GM23338 (cell line): ENCODE measurements at regions not wholly inside any gene's neighbourhood (a gene's known extent, or its start where the extent isn't known, plus 50 kb on each side); places are given as distances from the start of the nearest gene placed in this dataset.

Experiments
- ATAC-seq: fragments of 200-7000 bp; cut with Tn5 transposase; 3 replicates; pipeline ENCODE4 v1.9.1; 2020
- DNase-seq: peaks from one replicate; pipeline ENCODE4 v3.0.0-alpha.2; 2015; ENCODE audit warnings: low spot score
- H2AFZ ChIP-seq: fragments of 200-600 bp; sonication (generic); 2 replicates; pipeline ENCODE4 v1.8.0; 2016; ENCODE audit warnings: antibody characterized with exemption, mild to moderate bottlenecking, moderate library complexity
- H3F3A ChIP-seq: fragments of 200-600 bp; sonication (generic); replicated peaks from 2 replicates; pipeline ENCODE4 v1.8.0; 2017; ENCODE audit warnings: antibody characterized with exemption, mixed run types, low read depth
- H3K27ac ChIP-seq: fragments of 200-600 bp; sonication (generic); 2 replicates; pipeline ENCODE4 v1.6.1; 2016; ENCODE audit warnings: low read depth
- H3K27me3 ChIP-seq: fragments of 200-600 bp; sonication (generic); 2 replicates; pipeline ENCODE4 v1.8.0; 2016; ENCODE audit warnings: mild to moderate bottlenecking, mixed run types, moderate library complexity; ENCODE audit not compliant: insufficient read depth
- H3K36me3 ChIP-seq: fragments of 200-600 bp; sonication (generic); 2 replicates; pipeline ENCODE4 v1.8.0; 2016; ENCODE audit warnings: mild to moderate bottlenecking; ENCODE audit not compliant: insufficient read depth
- H3K4me1 ChIP-seq: fragments of 200-600 bp; sonication (generic); 2 replicates; pipeline ENCODE4 v1.8.0; 2016; ENCODE audit warnings: mild to moderate bottlenecking, moderate library complexity; ENCODE audit not compliant: insufficient read depth
- H3K4me2 ChIP-seq: fragments of 200-600 bp; sonication (generic); 2 replicates; pipeline ENCODE4 v1.7.1; 2017; ENCODE audit warnings: mixed run types
- H3K4me3 ChIP-seq: fragments of 200-600 bp; sonication (generic); 2 replicates; pipeline ENCODE4 v1.6.1; 2016; ENCODE audit warnings: mixed run types
- H3K79me2 ChIP-seq: fragments of 200-600 bp; sonication (generic); replicated peaks from 2 replicates; pipeline ENCODE4 v1.8.0; 2017; ENCODE audit warnings: mild to moderate bottlenecking; ENCODE audit not compliant: insufficient read depth
- H3K9me2 ChIP-seq: fragments of 200-600 bp; sonication (generic); 2 replicates; pipeline ENCODE4 v1.8.0; 2017; ENCODE audit not compliant: insufficient read depth
- H4K20me1 ChIP-seq: fragments of 200-600 bp; sonication (generic); replicated peaks from 2 replicates; pipeline ENCODE4 v1.8.0; 2017; ENCODE audit warnings: mild to moderate bottlenecking; ENCODE audit not compliant: insufficient read depth
- H3K27ac Mint-ChIP-seq: 2 replicates; pipeline ENCODE4 v1.8.0; 2020; ENCODE audit warnings: inconsistent platforms, mild to moderate bottlenecking, moderate library complexity, mixed read lengths
- H3K27me3 Mint-ChIP-seq: 3 replicates; pipeline ENCODE4 v1.8.0; 2022; ENCODE audit warnings: low read depth, mild to moderate bottlenecking, moderate library complexity, mixed read lengths, inconsistent platforms; ENCODE audit not compliant: insufficient read depth, poor library complexity
- H3K36me3 Mint-ChIP-seq: 3 replicates; pipeline ENCODE4 v1.8.0; 2021; ENCODE audit warnings: low read depth, mild to moderate bottlenecking, inconsistent platforms, moderate library complexity, mixed read lengths
- H3K4me1 Mint-ChIP-seq: 3 replicates; pipeline ENCODE4 v1.8.0; 2020; ENCODE audit warnings: mild to moderate bottlenecking, inconsistent platforms, mixed read lengths
- H3K4me3 Mint-ChIP-seq: 3 replicates; pipeline ENCODE4 v1.8.0; 2021; ENCODE audit warnings: moderate library complexity, mild to moderate bottlenecking, inconsistent platforms, mixed read lengths
- H3K9me3 Mint-ChIP-seq: 3 replicates; pipeline ENCODE4 v1.8.0; 2020; ENCODE audit warnings: moderate library complexity, mild to moderate bottlenecking, inconsistent platforms, mixed read lengths
- CTCF ChIP-seq, 2 experiments: fragments of 200-600 bp in 1 of 2; sonication (generic) in 1 of 2; conservative IDR thresholded peaks; 2 replicates each; pipeline versions ENCODE4 v1.5.1 to v1.6.1; 2016 to 2017; ENCODE audit warnings: antibody characterized with exemption in 2 of 2, low read depth in 2 of 2, mild to moderate bottlenecking in 2 of 2, moderate library complexity in 1 of 2
- NANOG ChIP-seq: IDR thresholded peaks from 2 replicates; pipeline ENCODE4 v1.6.1; 2016; ENCODE audit warnings: antibody characterized with exemption, borderline replicate concordance
- ZNF114 ChIP-seq: fragments of 250-450 bp; sonication (Bioruptor Pico); IDR thresholded peaks from 2 replicates; pipeline ENCODE4 v1.5.0; 2020; ENCODE audit warnings: mild to moderate bottlenecking, moderate library complexity
- ZNF331 ChIP-seq: fragments of 250-450 bp; sonication (Bioruptor Pico); IDR thresholded peaks from 2 replicates; pipeline ENCODE4 v1.5.0; 2020; ENCODE audit warnings: low read depth, mild to moderate bottlenecking, moderate library complexity
- ZNF462 ChIP-seq: fragments of 250-450 bp; sonication (Bioruptor Pico); IDR thresholded peaks from 2 replicates; pipeline ENCODE4 v1.5.0; 2020; ENCODE audit warnings: mild to moderate bottlenecking, moderate library complexity

GRCh38 chr4:138797646-138798045 lies 217.9 kb upstream of the NOCT start:
- H3K4me2 ChIP-seq: no peak overlapping the region
- DNase-seq (no peak), ATAC-seq (no peak)
- H3F3A ChIP-seq: no peaks in the 10 kb centered on the region
- Mint-ChIP-seq H3K4me1 (peaks cover 5% of the 10 kb centered on the region; the same call in 1 of the 3 replicates), H3K4me3 (no peak overlapping the region), H3K36me3 (no peaks in the 10 kb centered on the region), H3K27ac (no peak overlapping the region), H3K9me3 (no peaks in the 10 kb centered on the region), H3K27me3 (no peaks in the 10 kb centered on the region)
- no peak overlapping the region for H3K27ac ChIP-seq
- H4K20me1 ChIP-seq: no peaks in the 10 kb centered on the region
- no peaks in the 10 kb centered on the region for H3K36me3 ChIP-seq
- H3K4me3 ChIP-seq: no peak overlapping the region
- H3K4me1 ChIP-seq: no peaks in the 10 kb centered on the region
- no peaks in the 10 kb centered on the region for H3K9me2 ChIP-seq
- H2AFZ ChIP-seq: no peak overlapping the region
- no peaks in the 10 kb centered on the region for H3K79me2 ChIP-seq
- no peaks in the 10 kb centered on the region for H3K27me3 ChIP-seq
- no peak for TF ChIP-seq ZNF114 (CRISPR knock-in tag)
- TF ChIP-seq NANOG: no peak
- no peak for TF ChIP-seq CTCF (conservative IDR thresholded peaks at IDR 0.05; ENCODE audit: low read depth in 2 of 2)
- no peak for TF ChIP-seq ZNF331 (CRISPR knock-in tag)
- no peak for TF ChIP-seq ZNF462 (CRISPR knock-in tag)
